GM18505 (cell line): ENCODE measurements at regions not wholly inside any gene's neighbourhood (a gene's known extent, or its start where the extent isn't known, plus 50 kb on each side); places are given as distances from the start of the nearest gene placed in this dataset.

Experiments
- ATAC-seq: cut with Tn5 transposase; IDR thresholded peaks from one replicate; pipeline ENCODE4 v1.9.1; 2021; ENCODE audit not compliant: unreplicated experiment
- POLR2A ChIP-seq: IDR thresholded peaks from 4 replicates; pipeline ENCODE4 v1.6.1; 2011; ENCODE audit warnings: borderline replicate concordance; ENCODE audit not compliant: insufficient read depth, insufficient read length; ENCODE audit errors: extremely low read depth

DNA sequence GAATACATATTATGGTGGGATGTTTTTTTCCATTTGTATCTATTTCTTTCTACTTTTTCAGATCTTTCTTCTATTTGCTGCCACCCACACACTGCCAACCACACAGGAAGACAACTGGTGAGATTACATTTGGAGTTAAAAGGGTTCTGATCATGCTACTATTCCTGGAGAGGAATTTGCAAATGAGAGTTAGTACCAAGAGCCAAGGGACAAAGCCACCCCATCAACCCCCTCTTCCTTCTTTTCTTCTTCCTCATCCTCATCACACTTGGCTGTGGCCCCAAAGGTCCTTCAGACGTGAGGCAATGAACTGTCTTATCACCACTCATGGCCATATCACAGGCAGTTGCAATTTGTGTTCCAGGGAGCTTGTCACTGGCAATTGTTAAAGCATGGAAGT lies 215.6 kb upstream of the SLC14A2 start:
- ATAC-seq = no peak
- TF ChIP-seq POLR2A = no peak

DNA sequence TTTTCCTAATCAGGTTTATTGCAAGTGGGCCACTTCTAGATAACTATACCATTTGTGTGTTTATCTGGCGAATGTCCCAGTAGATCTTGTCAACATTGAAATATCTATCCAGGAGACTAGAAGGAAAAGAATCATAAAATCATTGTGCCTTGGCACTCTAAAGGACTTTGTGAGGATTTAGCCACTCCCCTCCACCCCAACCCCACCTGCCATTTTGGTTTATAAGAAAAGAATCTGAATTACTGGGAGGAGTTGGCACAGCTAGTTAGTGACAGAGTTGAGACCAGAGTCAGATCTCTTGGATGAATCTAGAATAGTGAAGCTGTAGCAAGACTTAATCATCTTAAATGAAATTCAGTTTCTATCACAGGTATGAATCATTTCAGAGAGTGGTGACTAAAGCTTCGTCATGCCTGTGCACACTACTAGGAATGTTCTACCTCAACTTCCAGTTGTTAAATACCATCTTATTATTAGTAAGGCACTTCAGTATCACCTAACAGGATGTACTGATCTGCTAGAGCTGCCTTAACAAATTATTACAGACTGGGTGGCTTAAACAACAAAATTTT lies 212.7 kb upstream of the SLC14A2 start:
- ATAC-seq = no peak

DNA sequence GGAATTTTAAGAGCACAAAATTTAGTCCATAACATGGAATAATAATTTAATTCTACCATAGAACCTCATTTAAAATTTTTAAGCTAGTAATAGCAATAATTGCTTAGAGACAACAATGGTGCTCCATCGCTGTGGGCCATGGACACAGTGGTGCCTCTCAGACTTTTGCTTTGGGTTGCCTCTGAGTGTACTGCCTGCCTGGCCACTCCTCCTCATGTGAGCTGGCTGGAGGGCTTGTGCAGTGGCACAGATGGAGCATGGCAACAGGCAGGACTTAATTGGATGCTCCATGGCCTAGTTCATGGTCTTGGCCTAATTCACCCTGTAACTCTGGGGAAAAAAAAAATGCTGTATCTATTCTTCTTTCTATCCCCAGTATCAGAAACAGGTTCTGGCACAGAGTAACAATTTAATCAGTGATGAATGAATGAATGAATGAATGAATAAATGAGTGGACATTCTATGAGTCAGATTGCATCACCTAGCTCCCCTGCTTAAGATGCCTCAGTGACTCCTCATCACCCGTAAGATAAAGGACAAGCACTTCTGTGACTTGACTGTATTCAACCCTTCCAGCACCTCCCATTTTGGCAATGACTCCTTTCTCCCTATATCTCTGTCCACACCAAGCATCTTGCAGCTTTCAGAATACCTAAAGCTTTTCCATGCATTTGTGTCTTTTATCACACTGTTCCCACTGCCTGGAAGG lies 211.8 kb upstream of the SLC14A2 start:
- no peak for ATAC-seq
- TF ChIP-seq POLR2A = no peak

More for the DNA sequence above, 212.7 kb upstream of the SLC14A2 start:
- no peak for TF ChIP-seq POLR2A

DNA sequence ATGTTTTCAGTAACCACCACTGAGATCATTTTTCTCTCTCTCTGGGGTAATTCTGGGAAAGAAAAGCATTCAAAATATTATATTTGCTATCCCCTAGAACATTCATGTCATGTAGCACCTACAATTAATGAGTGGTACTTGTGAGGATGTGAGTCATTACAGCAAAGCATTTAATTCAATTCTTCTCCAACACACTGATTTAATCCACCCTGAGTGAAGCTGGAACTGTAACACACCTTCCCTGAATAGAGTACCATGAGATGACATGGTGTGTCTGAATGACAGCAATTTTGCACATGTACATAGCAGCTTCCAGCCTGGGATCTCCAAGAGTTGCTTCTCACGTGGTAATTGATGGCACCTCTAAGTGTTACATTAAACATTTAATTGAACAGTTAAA lies 207.1 kb upstream of the SLC14A2 start:
- TF ChIP-seq POLR2A = no peak
- ATAC-seq = no peak

DNA sequence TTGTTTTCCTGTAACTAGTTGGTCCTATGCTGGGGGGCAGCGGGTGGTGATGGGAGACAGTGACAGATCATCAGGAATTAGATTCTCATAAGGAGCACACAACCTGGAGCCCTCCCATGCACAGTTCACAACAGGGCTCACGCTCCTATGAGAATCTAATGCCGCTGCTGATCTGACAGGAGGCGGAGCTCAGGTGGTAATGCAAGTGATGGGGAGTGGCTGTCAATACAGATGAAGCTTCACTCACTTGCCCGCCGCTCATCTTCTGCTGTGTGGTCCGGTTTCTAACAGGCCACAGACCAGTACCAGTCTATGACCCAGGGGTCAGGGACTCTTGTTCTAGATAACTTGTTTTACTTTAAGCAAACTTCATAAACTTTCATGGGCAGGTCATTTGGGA lies 205.3 kb upstream of the SLC14A2 start:
- no peak for ATAC-seq
- no peak for TF ChIP-seq POLR2A

DNA sequence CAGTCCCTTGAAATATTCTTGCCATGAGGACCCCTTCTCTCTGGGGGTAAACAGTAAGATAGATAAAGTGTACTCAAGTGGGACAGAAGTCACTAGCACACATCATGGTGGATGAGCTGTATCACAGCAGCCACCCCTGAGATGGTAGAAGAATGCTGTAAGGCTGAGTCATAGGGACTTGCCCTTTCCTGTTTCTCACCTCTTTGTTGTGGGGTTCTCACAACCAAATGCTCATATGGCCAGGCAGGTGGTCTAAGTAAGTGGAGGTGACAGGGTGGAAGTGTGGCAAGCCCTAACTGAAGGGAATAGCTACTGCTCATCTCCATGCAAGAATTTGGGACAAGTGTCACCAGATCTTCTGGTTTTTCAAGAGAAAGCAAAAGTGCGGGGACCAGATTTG lies 202.7 kb upstream of the SLC14A2 start:
- ATAC-seq = no peak
- TF ChIP-seq POLR2A = no peak

DNA sequence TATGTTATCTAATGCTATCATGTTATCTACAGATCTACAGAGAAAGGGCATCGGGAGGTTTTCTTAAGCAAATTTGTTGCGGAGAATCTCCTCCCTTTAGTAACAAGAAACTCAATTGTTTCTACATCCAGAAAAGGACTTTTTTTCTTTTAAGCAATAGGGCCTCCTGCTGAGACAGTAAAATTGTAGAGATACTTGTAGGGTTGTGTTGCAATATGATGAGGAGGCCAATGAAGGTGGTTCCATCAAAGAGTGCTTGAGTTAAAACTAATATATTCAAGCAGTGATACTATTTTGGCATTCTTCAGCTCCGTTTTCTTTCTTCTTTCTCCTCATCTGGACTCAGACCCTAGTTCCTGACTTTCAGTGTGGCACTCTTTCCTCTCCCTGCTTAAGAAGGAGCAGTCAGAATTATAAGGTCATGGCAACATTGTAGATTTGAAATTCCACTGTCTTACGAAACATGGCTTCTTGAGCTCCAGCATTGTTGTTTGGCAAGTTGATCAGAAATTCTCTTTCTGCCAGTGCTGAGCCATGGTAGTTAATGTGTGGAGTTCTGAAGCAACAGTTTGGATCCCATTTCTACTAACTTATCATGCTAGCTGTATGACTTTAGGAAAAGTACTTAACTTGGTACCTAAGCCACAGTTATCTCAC lies 202.0 kb upstream of the SLC14A2 start:
- no peak for TF ChIP-seq POLR2A
- ATAC-seq = no peak

DNA sequence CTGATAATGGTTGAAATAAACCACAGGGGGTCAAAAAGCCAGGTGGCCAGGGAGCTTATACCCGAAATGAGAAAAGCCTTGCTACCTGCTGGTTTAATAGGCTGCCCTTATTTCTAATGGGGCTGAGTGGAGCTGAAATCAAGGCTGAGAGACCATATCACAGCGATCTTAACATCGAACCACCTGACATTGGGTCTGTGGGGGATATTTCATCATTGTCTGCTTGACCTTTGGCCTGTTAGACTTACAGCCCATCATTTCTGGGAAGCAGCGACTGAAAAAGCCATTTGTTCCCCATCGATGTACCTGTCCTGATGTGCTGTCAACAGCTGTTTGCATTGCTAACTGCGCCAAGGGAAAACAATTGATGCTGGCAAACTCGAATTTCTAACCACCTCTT lies 199.7 kb upstream of the SLC14A2 start:
- TF ChIP-seq POLR2A = no peak
- no peak for ATAC-seq

DNA sequence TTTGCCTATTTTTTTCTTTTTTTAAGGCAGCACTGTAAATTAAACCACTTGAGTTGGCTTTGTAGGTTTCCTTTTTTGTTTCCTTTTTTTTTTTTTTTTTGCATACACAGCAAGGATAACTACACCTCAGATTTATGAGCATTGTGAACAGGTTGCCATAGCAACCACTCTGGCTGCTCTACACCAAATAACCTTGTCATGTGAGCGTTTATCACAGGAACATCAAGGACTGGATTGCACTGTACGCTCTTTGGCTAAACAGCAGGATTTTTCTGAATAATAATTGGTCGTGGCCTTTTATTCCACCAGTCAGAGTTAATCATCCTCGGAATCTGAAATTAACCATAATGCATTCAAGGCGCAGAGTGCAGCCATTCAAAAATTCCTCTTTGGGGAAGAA lies 199.1 kb upstream of the SLC14A2 start:
- no peak for ATAC-seq
- TF ChIP-seq POLR2A = no peak

DNA sequence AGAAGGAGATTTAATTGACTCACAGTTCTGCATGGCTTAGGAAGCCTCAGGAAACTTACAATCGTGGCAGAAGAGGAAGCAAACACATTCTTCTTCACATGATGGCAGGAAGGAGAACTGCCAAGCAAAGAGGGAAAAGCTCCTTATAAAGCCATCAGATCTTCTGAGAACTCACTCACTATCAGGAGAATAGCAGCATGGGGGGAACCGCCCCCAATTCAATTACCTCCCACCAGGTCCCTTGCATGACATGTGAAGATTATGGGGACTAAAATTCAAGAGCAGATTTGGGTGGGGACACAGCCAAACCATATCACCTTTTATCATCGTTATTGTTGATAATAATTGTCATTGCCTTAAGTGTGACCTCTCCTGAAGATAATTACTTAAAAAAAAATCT lies 197.9 kb upstream of the SLC14A2 start:
- TF ChIP-seq POLR2A = no peak
- ATAC-seq = no peak

DNA sequence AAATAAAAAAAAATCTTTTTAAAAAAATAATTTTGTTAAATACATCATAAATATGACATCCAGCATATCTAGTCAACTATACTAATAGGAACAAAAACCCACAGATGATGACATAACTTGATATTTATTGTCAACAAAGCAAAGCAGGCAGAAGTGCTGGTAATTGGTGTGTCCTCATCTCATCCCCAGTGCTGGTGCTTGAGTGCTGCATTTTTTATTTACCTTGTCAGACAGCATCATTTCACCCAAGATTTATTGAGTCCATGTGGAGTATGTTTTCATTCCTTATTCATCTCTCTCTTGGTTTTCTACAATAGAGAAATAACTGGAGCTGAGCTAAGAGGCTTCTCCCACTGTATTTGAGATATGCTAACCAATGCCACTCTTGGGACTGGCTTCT lies 191.6 kb upstream of the SLC14A2 start:
- ATAC-seq = no peak
- TF ChIP-seq POLR2A = no peak

DNA sequence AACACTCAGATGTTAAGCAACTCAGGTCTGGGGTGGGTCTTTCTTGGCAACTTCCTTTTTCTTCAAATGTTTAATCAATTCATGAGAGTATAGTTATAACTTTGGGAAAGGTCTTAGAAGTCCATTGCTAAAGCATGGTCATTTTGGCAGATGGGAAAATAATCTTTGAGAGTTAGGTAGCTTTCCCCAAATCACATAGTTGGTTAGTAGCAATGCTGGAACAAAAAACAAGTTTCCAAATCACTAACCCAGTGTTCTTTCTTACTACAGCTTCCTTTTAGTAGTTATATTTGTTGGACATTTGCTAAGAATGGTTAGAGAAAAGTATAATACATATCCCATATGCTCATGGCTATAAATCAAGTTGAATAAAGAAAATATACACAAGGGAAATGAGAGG lies 185.2 kb upstream of the SLC14A2 start:
- no peak for TF ChIP-seq POLR2A
- ATAC-seq = no peak

DNA sequence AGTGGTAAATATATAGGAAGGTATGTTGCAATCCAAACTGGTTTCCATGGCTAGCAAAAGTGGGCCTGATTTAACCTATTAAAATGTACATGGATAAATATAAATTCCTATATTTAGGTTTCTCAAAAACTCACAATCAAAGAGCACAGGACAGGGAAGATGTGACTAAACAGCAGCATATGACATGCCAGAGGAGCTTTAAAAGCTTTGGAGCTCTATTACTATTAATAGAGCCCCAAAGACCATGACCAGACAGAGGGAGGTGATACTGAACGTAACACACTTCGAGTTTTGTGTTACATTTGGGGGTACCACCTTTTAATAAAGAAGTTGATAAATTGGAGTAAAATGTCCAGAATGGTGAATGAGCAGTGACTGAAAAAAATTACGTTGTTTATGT lies 179.5 kb upstream of the SLC14A2 start:
- ATAC-seq = no peak
- TF ChIP-seq POLR2A = no peak

DNA sequence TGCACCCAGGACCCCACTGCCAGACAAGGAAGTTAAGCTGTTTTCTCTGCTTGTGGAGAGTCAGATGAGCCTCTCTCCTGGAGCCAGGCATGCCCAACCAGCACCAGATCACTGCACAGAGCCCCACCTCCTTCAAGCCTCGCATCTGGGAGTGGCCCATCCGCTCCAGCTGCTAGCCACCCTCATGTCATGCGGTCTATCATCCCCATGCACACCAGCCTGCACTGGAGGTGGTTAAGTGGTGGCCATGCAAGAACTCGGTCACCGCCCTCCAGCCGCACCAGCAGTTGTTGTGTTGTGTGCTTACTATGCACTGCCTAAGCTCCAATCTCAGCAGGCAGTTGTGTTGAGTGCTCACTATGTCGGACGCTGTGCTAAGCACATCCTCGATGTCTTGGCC lies 177.9 kb upstream of the SLC14A2 start:
- ATAC-seq = no peak
- TF ChIP-seq POLR2A = no peak
